ENCODE measurements at regions not wholly inside any gene's neighbourhood (a gene's known extent, or its start where the extent isn't known, plus 50 kb on each side); places are given as distances from the start of the nearest gene placed in this dataset.

- in situ Hi-C loops (cut with HindIII; ENCODE audit: extremely low pct_ligation_motif_present, low pct_unique_long_range_greater_than_20kb) (no loop called here), intact Hi-C loops (cut with micrococcal nuclease; ENCODE audit: unreplicated experiment) (no loop called here)
- Histone ChIP-seq H3K27me3 (ENCODE audit: control insufficient read depth in 1 of 2, insufficient read depth in 2 of 2, low read length in 2 of 2) (no peaks in the 10 kb centered on the region), H3K4me2 (ENCODE audit: low read depth, low read length) (no peak overlapping the region), H3K27ac (ENCODE audit: extremely low read length, insufficient read depth, low read length) (no peak overlapping the region), H3K79me2 (ENCODE audit: insufficient read depth, low read length) (no peaks in the 10 kb centered on the region), H4K20me1 (ENCODE audit: insufficient read depth, low read length) (no peaks in the 10 kb centered on the region), H3K9me3 (ENCODE audit: low read length) (no peaks in the 10 kb centered on the region), H3K4me3 (replicated peaks in 1 of 3; ENCODE audit: insufficient read depth in 1 of 3, low read depth in 2 of 3, low read length in 3 of 3) (no peak overlapping the region), H2AFZ (ENCODE audit: low read length) (no peak overlapping the region), H3K9ac (ENCODE audit: insufficient read depth, low read depth, low read length) (no peak overlapping the region), H3K4me1 (ENCODE audit: insufficient read depth, low read length) (no peaks in the 10 kb centered on the region), H3K36me3 (replicated peaks in 1 of 2; ENCODE audit: control insufficient read depth in 1 of 2, insufficient read depth in 2 of 2, low read length in 2 of 2) (no peaks in the 10 kb centered on the region)
- FAIRE-seq, result no peak
- ChIA-PET POLR2A (no interaction called here), CTCF (ENCODE audit: low intra/inter-chr PET ratio, low total read pairs) (no interaction called here)
- TF ChIP-seq GFI1 (CRISPR knock-in tag; IDR thresholded peaks at IDR 0.05; ENCODE audit: borderline replicate concordance), result no peak
- TF ChIP-seq ZNF619 (CRISPR knock-in tag; IDR thresholded peaks at IDR 0.05), result no peak
- no peak for TF ChIP-seq TEF (CRISPR knock-in tag; IDR thresholded peaks at IDR 0.05)
- no peak for TF ChIP-seq ZNF263 (CRISPR knock-in tag; IDR thresholded peaks at IDR 0.05)
- TF ChIP-seq DNMT1 (CRISPR knock-in tag; IDR thresholded peaks at IDR 0.05), result no peak
- no peak for TF ChIP-seq SYNCRIP (IDR thresholded peaks at IDR 0.05; ENCODE audit: insufficient read depth, low read depth, low read length)
- TF ChIP-seq FOXK2 (IDR thresholded peaks at IDR 0.05), result no peak
- no peak for TF ChIP-seq ZNF253 (CRISPR knock-in tag; IDR thresholded peaks at IDR 0.05; ENCODE audit: borderline replicate concordance)
- no peak for TF ChIP-seq FOXO4 (CRISPR knock-in tag; conservative IDR thresholded peaks at IDR 0.05)
- TF ChIP-seq, protein P1, sequence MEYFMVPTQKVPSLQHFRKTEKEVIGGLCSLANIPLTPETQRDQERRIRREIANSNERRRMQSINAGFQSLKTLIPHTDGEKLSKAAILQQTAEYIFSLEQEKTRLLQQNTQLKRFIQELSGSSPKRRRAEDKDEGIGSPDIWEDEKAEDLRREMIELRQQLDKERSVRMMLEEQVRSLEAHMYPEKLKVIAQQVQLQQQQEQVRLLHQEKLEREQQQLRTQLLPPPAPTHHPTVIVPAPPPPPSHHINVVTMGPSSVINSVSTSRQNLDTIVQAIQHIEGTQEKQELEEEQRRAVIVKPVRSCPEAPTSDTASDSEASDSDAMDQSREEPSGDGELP (IDR thresholded peaks at IDR 0.05; ENCODE audit: borderline replicate concordance, low read depth), result no peak
- TF ChIP-seq SNAI1 (CRISPR knock-in tag; IDR thresholded peaks at IDR 0.05; ENCODE audit: borderline replicate concordance), result no peak
- WGBS (ENCODE audit: low lambda C conversion rate), result 2% methylated on average over 2 of the region's 2 CpGs
- ATAC-seq, result no peak
- no peak for DNase-seq (ENCODE audit: low spot score)
- BruUV-seq (replicated peaks), result no TSS peak
Observed at GRCh38 chr6:40274058-40274457, 313.1 kb downstream of the LRFN2 start.
